RWPE1 (cell line): ENCODE measurements at regions not wholly inside any gene's neighbourhood (a gene's known extent, or its start where the extent isn't known, plus 50 kb on each side); places are given as distances from the start of the nearest gene placed in this dataset.

Experiments
- CTCF ChIA-PET: fragments of 350-600 bp; sonication (Branson Sonifier 250); formaldehyde crosslinking; extraction: SDS; loops from one replicate; lab custom pipeline; 2021; lab: Yijun Ruan, JAX
- POLR2A ChIA-PET: fragments of 400-600 bp; formaldehyde crosslinking; extraction: SDS; loops from one replicate; lab custom pipeline; 2020; ENCODE audit warnings: antibody characterized with exemption; ENCODE audit not compliant: low non-redundant PET; lab: Yijun Ruan, JAX
- DNase-seq: peaks from one replicate; pipeline ENCODE4 v3.0.0; 2012; ENCODE audit warnings: low spot score
- H3K27ac ChIP-seq: fragments of 450-650 bp; 2 replicates; pipeline ENCODE4 v1.5.1; 2017
- TF ChIP-seq, protein P1 (sequence below): fragments of 450-650 bp; conservative IDR thresholded peaks from 2 replicates; pipeline ENCODE4 v1.5.1; 2017; ENCODE audit warnings: low read depth, mild to moderate bottlenecking

DNA sequence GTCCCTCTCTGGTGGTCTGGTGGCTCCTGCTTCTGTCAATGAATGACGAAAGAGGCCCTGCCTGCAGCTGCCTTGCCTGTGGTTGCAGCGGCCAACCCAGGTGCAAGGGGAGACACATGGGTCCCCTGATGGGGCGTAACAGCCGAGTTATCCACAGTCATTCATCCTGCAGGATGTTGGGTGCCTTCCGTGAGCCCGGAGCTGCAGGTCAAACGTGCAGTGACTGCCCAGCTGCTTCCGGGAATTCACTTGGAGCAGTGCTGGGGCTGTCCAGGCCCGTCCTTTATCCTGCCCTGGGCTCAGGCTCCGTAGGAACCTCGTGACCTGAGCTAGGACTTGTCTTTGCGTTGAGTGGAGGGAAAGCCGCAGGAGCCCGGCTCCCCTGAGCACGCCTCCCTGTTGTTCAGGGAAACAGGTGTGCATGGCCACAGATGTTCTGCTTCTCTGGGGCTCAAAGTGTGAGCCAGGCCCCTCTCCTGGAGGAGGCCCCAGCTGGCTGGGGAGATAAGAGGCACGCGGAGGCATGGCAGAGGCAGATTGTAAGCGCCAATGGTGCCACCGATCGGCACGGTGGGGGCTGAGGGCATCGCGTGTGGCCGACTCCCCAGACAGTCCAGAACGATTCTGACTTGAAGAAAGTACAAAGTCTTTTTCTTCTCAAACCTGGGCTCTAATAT is 635.4 kb downstream of the BRD1 start:
- ChIA-PET POLR2A (no interaction called here), CTCF (no interaction called here)
- TF ChIP-seq, protein P1, sequence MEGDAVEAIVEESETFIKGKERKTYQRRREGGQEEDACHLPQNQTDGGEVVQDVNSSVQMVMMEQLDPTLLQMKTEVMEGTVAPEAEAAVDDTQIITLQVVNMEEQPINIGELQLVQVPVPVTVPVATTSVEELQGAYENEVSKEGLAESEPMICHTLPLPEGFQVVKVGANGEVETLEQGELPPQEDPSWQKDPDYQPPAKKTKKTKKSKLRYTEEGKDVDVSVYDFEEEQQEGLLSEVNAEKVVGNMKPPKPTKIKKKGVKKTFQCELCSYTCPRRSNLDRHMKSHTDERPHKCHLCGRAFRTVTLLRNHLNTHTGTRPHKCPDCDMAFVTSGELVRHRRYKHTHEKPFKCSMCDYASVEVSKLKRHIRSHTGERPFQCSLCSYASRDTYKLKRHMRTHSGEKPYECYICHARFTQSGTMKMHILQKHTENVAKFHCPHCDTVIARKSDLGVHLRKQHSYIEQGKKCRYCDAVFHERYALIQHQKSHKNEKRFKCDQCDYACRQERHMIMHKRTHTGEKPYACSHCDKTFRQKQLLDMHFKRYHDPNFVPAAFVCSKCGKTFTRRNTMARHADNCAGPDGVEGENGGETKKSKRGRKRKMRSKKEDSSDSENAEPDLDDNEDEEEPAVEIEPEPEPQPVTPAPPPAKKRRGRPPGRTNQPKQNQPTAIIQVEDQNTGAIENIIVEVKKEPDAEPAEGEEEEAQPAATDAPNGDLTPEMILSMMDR: no peak
- DNase-seq: no peak
- no peak overlapping the region for H3K27ac ChIP-seq

DNA sequence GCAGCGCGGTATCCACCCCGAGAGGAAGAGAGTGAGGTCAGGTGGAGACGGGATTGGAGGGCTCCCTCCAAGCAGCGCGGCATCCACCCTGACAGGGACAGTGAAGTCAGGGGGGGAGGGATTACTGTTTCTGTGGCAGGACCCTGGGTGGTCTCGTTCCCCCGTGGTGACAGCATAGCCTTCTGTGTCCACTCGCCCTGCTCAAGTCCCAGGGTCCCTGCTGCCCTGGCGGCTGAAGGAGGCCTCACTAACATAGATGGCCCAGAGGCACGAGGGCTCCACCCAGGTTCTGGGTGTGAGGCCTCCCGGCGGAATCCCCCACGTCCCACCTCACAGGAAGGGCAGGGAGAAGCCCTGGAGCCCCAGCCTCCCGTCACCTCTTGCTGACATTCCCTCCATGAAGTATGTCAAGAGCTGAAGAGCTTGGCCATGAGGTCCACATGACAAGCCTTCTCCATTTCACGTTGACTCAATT is 636.1 kb downstream of the BRD1 start:
- DNase-seq: no peak
- CTCF ChIA-PET: no interaction called here
- POLR2A ChIA-PET: no interaction called here
- TF ChIP-seq, protein P1: no peak
- H3K27ac ChIP-seq: no peak overlapping the region

DNA sequence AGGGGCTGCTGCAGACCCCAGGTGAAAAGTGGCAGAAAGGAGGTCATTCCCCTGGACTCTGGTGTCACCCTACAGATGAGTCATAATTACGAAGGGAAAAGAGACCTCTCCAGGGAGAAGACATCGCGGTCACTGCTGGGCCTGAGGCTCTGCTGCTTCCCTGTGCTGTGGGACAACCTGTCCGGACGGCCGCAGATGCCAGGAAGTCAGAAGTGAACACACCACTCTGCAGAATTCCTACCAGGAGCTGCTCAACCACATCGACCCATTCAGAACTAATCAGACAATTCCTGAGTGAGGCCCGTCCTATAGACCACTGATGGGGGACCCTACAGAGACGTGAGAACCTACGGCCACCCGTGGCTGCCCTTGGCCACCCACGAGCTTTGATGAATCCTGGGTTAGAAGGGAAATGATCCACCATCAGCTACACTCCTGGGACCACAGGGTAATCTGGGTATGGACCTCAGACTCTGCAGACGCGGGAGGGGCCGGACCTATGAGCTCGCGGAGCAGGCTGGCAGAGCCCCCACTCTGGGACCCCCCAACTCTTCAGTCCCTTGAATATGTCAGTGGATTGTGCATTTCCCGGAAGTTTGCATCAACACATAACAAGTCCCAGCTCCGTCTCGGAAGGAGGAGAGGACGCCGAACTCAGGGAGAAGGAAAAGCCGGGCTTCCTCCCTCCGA is 636.7 kb downstream of the BRD1 start:
- no peak for DNase-seq
- H3K27ac ChIP-seq: no peak overlapping the region
- POLR2A ChIA-PET: no interaction called here
- TF ChIP-seq, protein P1: no peak
- CTCF ChIA-PET: no interaction called here

DNA sequence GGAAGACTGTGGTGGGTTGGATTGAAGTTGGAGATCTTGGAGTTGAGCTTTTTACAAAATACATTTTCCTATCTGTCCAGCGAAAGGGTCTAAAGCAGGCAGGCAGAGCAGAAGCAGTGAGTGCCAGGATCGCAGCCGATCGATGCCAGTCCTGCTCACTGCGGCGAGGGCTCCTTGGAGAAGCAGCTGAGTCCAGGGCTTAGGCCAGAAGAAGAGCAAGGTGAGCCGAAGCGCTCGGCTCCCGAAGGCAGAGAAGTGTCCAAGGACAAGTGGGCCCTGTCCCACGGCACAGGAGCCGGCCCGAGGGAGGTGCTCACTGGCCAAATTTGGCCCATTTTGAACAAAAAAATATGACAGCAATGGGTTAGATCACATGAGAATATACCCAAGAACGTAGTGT is 637.8 kb downstream of the BRD1 start:
- DNase-seq: no peak
- ChIA-PET CTCF (no interaction called here), POLR2A (no interaction called here)
- H3K27ac ChIP-seq: no peak overlapping the region
- TF ChIP-seq, protein P1: no peak

DNA sequence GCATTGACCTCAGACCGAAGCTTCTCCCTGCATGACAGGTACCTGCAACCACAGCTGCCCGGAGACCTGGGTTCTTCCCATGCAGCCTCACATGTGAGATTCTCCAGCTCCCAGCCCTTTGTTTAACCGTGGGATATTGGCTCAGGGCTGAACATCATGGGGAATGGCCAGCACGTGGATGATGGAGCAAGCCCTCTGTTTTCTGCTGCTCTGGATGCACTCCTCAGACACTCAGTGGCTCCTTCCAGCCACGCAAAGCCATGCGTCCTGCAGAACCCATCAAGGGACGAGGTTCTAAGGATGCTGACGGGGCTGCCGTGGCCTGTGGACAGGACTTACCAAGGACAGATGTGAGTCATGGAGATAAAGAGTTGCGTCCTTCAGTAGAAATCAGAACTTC is 639.1 kb downstream of the BRD1 start:
- ChIA-PET CTCF (no interaction called here), POLR2A (no interaction called here)
- H3K27ac ChIP-seq: no peak overlapping the region
- DNase-seq: no peak
- TF ChIP-seq, protein P1: no peak

DNA sequence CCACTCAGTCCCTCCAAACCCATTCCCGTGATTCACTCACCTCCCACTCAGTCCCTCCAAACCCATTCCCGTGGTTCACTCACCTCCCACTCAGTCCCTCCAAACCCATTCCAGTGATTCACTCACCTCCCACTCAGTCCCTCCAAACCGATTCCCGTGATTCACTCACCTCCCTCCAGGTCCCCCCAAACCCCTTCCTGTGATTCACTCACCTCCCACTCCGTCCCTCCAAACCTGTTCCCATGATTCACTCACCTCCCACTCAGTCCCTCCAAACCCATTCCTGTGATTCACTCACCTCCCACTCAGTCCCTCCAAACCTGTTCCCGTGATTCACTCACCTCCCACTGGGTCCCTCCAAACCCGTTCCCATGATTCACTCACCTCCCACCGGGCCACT is 639.6 kb downstream of the BRD1 start:
- TF ChIP-seq, protein P1: no peak
- ChIA-PET CTCF (no interaction called here), POLR2A (no interaction called here)
- DNase-seq: no peak
- no peak overlapping the region for H3K27ac ChIP-seq
